GM23248 (cell line): ENCODE measurements at regions not wholly inside any gene's neighbourhood (a gene's known extent, or its start where the extent isn't known, plus 50 kb on each side); places are given as distances from the start of the nearest gene placed in this dataset.

Source experiments
- EZH2 ChIP-seq: fragments of 200-600 bp; sonication (generic); IDR thresholded peaks from 2 replicates; pipeline ENCODE4 v1.6.1; 2018; ENCODE audit warnings: antibody characterized with exemption, mild to moderate bottlenecking; ENCODE audit not compliant: insufficient read depth, poor library complexity, severe bottlenecking
- EZH2phosphoT487 ChIP-seq: fragments of 200-600 bp; sonication (generic); IDR thresholded peaks from 2 replicates; pipeline ENCODE4 v1.6.1; 2018; ENCODE audit warnings: antibody characterized with exemption, moderate library complexity, mild to moderate bottlenecking, low read depth; ENCODE audit not compliant: insufficient read depth

DNA sequence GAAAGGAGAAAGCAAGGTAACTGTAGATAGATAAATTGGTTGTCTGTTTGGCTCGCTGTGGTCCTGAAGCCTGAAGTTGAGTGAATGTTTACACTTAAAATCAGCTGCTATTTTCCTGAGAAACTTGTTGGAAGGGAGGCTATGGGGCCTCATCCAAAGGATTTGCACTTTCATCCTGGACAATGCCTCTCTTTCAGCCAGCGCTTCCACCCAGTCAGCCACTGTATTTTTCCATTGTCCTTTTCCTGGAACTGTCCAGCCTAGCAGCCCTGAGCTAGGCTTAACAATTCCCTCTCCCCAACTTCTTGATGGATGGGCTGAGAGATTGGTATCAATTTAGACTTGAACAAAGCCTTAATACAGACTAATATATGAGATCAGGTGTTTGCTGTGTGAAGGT lies 429.2 kb downstream of the DMAC1 start:
- no peak for TF ChIP-seq EZH2
- TF ChIP-seq EZH2phosphoT487: no peak
